DND-41 (cell line): ENCODE measurements at regions not wholly inside any gene's neighbourhood (a gene's known extent, or its start where the extent isn't known, plus 50 kb on each side); places are given as distances from the start of the nearest gene placed in this dataset.
"Not testable (repeated sequence)": the region's sequence is repeated elsewhere in the genome, so short reads cannot be mapped to it uniquely, and the experiment has no call there.

Experiments
- ATAC-seq: fragments of 200-7000 bp; cut with Tn5 transposase; 3 replicates; pipeline ENCODE4 v1.9.1; 2021; ENCODE audit warnings: low read depth; ENCODE audit not compliant: insufficient read depth
- DNase-seq: peaks from one replicate; pipeline ENCODE4 v3.0.0-alpha.2; 2020
- H2AFZ ChIP-seq: 2 replicates; pipeline ENCODE4 v1.6.0; 2012; ENCODE audit warnings: low read depth, low read length
- H3K27ac ChIP-seq: 2 replicates; pipeline ENCODE4 v1.5.1; 2012; ENCODE audit warnings: low read length, inconsistent platforms
- H3K27me3 ChIP-seq: fragments of 200-600 bp; sonication (generic); 2 replicates; pipeline ENCODE4 v1.6.0; 2012; ENCODE audit warnings: low read length, mild to moderate bottlenecking, inconsistent platforms; ENCODE audit not compliant: insufficient read depth, poor library complexity
- H3K36me3 ChIP-seq: 2 replicates; pipeline ENCODE4 v1.5.1; 2012; ENCODE audit warnings: low read length, inconsistent platforms; ENCODE audit not compliant: insufficient read depth
- H3K4me1 ChIP-seq: 2 replicates; pipeline ENCODE4 v1.5.1; 2012; ENCODE audit warnings: mild to moderate bottlenecking, low read length; ENCODE audit not compliant: insufficient read depth
- H3K4me2 ChIP-seq: 2 replicates; pipeline ENCODE4 v1.6.0; 2012; ENCODE audit warnings: mild to moderate bottlenecking, moderate library complexity, low read length, inconsistent platforms; ENCODE audit not compliant: insufficient read depth
- H3K4me3 ChIP-seq, 2 experiments: fragments of 200-600 bp in 1 of 2; shearing (Covaris generic) in 1 of 2; 2 replicates each; pipeline ENCODE4 v1.5.1; 2012 to 2016; ENCODE audit warnings: inconsistent platforms in 2 of 2, low read length in 2 of 2, mild to moderate bottlenecking in 2 of 2, low read depth in 1 of 2, moderate library complexity in 1 of 2
- H3K79me2 ChIP-seq: 2 replicates; pipeline ENCODE4 v1.6.0; 2012; ENCODE audit warnings: low read length, inconsistent platforms; ENCODE audit not compliant: insufficient read depth
- H3K9ac ChIP-seq: 2 replicates; pipeline ENCODE4 v1.6.0; 2012; ENCODE audit warnings: low read depth, mild to moderate bottlenecking, inconsistent platforms, low read length, moderate library complexity
- H3K9me3 ChIP-seq: 2 replicates; pipeline ENCODE4 v1.5.1; 2012; ENCODE audit warnings: low read length, moderate library complexity, mild to moderate bottlenecking, inconsistent platforms; ENCODE audit not compliant: insufficient read depth, severe bottlenecking
- H4K20me1 ChIP-seq: 2 replicates; pipeline ENCODE4 v1.6.0; 2012; ENCODE audit warnings: low read length; ENCODE audit not compliant: insufficient read depth
- EZH2 ChIP-seq: IDR thresholded peaks from 3 replicates; pipeline ENCODE4 v1.6.1; 2012; ENCODE audit warnings: borderline replicate concordance, low read depth, mild to moderate bottlenecking, moderate library complexity, low read length, inconsistent platforms; ENCODE audit not compliant: severe bottlenecking
- TF ChIP-seq, protein P1 (sequence below): IDR thresholded peaks from 2 replicates; pipeline ENCODE4 v1.5.1; 2012; ENCODE audit warnings: borderline replicate concordance, low read length, moderate library complexity, mild to moderate bottlenecking; ENCODE audit not compliant: poor library complexity, severe bottlenecking; ENCODE audit errors: extremely low read depth

DNA sequence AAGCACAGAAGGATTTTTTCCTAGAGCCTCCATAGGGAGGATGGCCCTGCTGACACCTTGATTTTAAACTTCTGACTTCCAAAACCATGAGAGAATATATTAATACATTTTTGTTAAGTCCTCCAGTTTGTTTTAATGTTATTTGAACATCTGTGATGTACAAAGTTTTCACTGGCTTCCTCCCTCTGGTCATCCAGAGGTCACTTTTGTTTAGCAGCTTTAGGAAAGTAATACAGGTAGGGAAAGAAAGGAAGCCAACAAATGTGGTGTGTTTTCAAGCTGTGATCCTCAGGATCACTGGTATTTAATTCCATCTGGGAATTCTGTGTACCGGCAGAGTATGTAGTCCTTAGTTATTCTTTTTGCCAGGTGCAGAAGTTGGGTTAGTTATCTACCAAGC, 488.8 kb upstream of the ATXN8OS start:
- no peak for TF ChIP-seq EZH2
- TF ChIP-seq, protein P1, sequence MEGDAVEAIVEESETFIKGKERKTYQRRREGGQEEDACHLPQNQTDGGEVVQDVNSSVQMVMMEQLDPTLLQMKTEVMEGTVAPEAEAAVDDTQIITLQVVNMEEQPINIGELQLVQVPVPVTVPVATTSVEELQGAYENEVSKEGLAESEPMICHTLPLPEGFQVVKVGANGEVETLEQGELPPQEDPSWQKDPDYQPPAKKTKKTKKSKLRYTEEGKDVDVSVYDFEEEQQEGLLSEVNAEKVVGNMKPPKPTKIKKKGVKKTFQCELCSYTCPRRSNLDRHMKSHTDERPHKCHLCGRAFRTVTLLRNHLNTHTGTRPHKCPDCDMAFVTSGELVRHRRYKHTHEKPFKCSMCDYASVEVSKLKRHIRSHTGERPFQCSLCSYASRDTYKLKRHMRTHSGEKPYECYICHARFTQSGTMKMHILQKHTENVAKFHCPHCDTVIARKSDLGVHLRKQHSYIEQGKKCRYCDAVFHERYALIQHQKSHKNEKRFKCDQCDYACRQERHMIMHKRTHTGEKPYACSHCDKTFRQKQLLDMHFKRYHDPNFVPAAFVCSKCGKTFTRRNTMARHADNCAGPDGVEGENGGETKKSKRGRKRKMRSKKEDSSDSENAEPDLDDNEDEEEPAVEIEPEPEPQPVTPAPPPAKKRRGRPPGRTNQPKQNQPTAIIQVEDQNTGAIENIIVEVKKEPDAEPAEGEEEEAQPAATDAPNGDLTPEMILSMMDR = no peak
- Histone ChIP-seq H3K36me3 (no peaks in the 10 kb centered on the region), H3K9ac (no peak overlapping the region), H2AFZ (no peak overlapping the region), H4K20me1 (no peaks in the 10 kb centered on the region), H3K79me2 (no peaks in the 10 kb centered on the region), H3K9me3 (no peaks in the 10 kb centered on the region), H3K27me3 (no peaks in the 10 kb centered on the region), H3K4me3 (no peak overlapping the region), H3K27ac (no peak overlapping the region), H3K4me1 (no peaks in the 10 kb centered on the region), H3K4me2 (no peak overlapping the region)
- ATAC-seq = no peak
- no peak for DNase-seq

DNA sequence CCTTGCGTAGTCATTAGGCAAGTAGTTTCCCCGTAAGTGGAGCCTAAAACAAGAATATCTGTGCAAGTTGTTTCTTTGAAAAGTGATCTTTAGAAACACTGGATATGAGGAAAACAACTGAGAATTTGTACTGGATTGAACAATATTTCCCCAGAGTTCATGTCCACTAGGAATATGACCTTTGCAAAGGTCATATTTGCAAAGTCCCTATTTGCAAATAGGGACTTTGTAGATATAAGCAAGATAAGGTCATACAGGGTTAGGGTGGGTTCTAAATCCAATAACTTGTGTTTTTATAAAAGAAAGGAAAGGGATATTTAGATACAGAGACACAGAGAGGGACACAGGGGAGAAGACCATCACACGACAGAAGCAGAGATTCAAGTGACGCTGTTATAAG, 489.2 kb upstream of the ATXN8OS start:
- ATAC-seq = no peak
- Histone ChIP-seq H2AFZ (no peak overlapping the region), H3K27ac (no peak overlapping the region), H3K4me1 (no peaks in the 10 kb centered on the region), H3K9me3 (no peaks in the 10 kb centered on the region), H3K36me3 (no peaks in the 10 kb centered on the region), H3K79me2 (no peaks in the 10 kb centered on the region), H3K27me3 (no peaks in the 10 kb centered on the region), H4K20me1 (no peaks in the 10 kb centered on the region), H3K4me3 (no peak overlapping the region), H3K9ac (no peak overlapping the region), H3K4me2 (no peak overlapping the region)
- TF ChIP-seq EZH2 = no peak
- TF ChIP-seq, protein P1 = no peak
- no peak for DNase-seq

DNA sequence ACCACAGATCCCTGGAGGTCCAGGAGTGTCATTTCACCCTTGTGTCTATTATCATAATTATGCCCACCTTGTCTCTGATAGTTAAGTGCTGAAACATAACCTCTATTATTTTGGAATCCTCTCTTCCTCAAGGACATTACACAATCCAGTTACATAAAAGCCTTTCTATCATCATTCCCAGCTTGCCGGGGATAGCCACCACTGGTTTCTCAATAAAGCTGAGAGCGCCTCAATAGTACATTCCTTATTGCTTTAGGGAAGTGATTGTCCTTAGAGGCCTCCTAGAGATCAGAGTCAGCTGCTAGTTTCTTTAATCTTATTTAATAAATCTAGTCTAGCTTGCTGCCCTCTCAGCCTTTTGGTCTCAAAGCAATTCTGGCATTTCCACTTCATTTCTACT, 490.0 kb upstream of the ATXN8OS start:
- Histone ChIP-seq H3K9ac (no peak overlapping the region), H3K4me3 (no peak overlapping the region), H3K4me1 (no peaks in the 10 kb centered on the region), H3K9me3 (no peaks in the 10 kb centered on the region), H3K36me3 (no peaks in the 10 kb centered on the region), H4K20me1 (no peaks in the 10 kb centered on the region), H3K27ac (no peak overlapping the region), H2AFZ (no peak overlapping the region), H3K27me3 (no peaks in the 10 kb centered on the region), H3K4me2 (no peak overlapping the region), H3K79me2 (no peaks in the 10 kb centered on the region)
- TF ChIP-seq EZH2 = no peak
- TF ChIP-seq, protein P1 = no peak
- no peak for ATAC-seq
- no peak for DNase-seq

DNA sequence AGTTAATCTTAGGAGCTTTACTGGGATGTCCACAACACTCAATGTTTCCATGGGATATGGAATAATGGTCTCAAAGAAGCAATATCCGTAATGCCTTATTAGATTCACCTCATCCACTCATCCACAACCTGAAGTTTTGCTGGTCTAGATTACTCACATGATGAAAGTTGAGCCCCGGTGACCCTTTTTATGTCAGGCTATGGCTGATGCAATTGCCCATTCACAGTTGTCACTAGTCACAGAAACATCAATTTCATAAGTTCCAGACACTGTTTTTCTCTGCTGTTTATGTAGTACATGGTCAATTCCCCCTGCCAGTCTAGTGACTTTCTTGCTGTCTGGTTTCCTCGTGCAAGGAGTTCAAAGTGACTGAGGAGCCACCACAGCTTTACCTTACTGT, 491.2 kb upstream of the ATXN8OS start:
- no peak overlapping the region for H3K9ac ChIP-seq
- H3K4me3 ChIP-seq = no peak overlapping the region
- H2AFZ ChIP-seq = no peak overlapping the region
- H3K36me3 ChIP-seq = no peaks in the 10 kb centered on the region
- ATAC-seq (no peak), DNase-seq (no peak)
- H3K79me2 ChIP-seq = no peaks in the 10 kb centered on the region
- no peaks in the 10 kb centered on the region for H3K4me1 ChIP-seq
- no peak overlapping the region for H3K4me2 ChIP-seq
- H4K20me1 ChIP-seq = no peaks in the 10 kb centered on the region
- no peak overlapping the region for H3K27ac ChIP-seq
- no peaks in the 10 kb centered on the region for H3K9me3 ChIP-seq
- H3K27me3 ChIP-seq = no peaks in the 10 kb centered on the region
- no peak for TF ChIP-seq EZH2
- TF ChIP-seq, protein P1 = no peak

DNA sequence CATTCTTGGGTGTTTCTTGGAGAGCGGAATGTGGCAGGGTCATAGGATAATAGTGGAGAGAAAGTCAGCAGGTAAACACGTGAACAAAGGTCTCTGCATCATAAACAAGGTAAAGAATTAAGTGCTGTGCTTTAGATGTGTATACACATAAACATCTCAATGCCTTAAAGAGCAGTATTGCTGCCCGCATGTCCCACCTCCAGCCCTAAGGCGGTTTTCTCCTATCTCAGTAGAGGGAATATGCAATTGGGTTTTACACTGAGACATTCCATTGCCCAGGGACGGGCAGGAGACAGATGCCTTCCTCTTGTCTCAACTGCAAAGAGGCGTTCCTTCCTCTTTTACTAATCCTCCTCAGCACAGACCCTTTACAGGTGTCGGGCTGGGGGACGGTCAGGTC, 492.6 kb upstream of the ATXN8OS start:
- not testable (repeated sequence) for H2AFZ ChIP-seq, DNase-seq, H3K4me2 ChIP-seq, H3K9ac ChIP-seq, H3K4me3 ChIP-seq, H3K36me3 ChIP-seq, H3K4me1 ChIP-seq, H3K27me3 ChIP-seq, H4K20me1 ChIP-seq, H3K9me3 ChIP-seq, H3K27ac ChIP-seq, ATAC-seq, H3K79me2 ChIP-seq
